MM.1S (cell line): ENCODE measurements at regions not wholly inside any gene's neighbourhood (a gene's known extent, or its start where the extent isn't known, plus 50 kb on each side); places are given as distances from the start of the nearest gene placed in this dataset.

Experiments used
- DNase-seq: peaks from one replicate; pipeline ENCODE4 v3.0.0-alpha.2; 2015
- H2AFZ ChIP-seq: fragments of 300-600 bp; sonication (generic); 2 replicates; pipeline ENCODE4 v1.6.0; 2016; ENCODE audit warnings: antibody characterized with exemption, low read length
- H3F3A ChIP-seq: fragments of 300-600 bp; sonication (generic); 2 replicates; pipeline ENCODE4 v1.6.1; 2016; ENCODE audit warnings: mild to moderate bottlenecking, antibody characterized with exemption, low read length, moderate library complexity, mixed read lengths; ENCODE audit not compliant: insufficient read depth
- H3K27ac ChIP-seq: fragments of 300-600 bp; sonication (generic); 2 replicates; pipeline ENCODE4 v1.5.1; 2016; ENCODE audit warnings: mild to moderate bottlenecking, low read length
- H3K27me3 ChIP-seq: fragments of 300-600 bp; sonication (generic); replicated peaks from 2 replicates; pipeline ENCODE4 v1.6.0; 2016; ENCODE audit warnings: low read length; ENCODE audit not compliant: insufficient read depth
- H3K36me3 ChIP-seq: fragments of 300-600 bp; sonication (generic); replicated peaks from 2 replicates; pipeline ENCODE4 v1.6.1; 2016; ENCODE audit warnings: mild to moderate bottlenecking, low read length, mixed read lengths; ENCODE audit not compliant: insufficient read depth
- H3K4me1 ChIP-seq: fragments of 300-600 bp; sonication (generic); 2 replicates; pipeline ENCODE4 v1.6.1; 2016; ENCODE audit warnings: low read length, mixed read lengths
- H3K4me2 ChIP-seq: fragments of 300-600 bp; sonication (generic); 2 replicates; pipeline ENCODE4 v1.6.0; 2016; ENCODE audit warnings: low read depth, low read length
- H3K4me3 ChIP-seq: fragments of 300-600 bp; sonication (generic); 2 replicates; pipeline ENCODE4 v1.5.1; 2016; ENCODE audit warnings: low read length, mixed read lengths
- H3K79me2 ChIP-seq: fragments of 300-600 bp; sonication (generic); 2 replicates; pipeline ENCODE4 v1.6.1; 2016; ENCODE audit warnings: mixed run types, low read length, mixed read lengths
- H3K9ac ChIP-seq: fragments of 300-600 bp; sonication (generic); 2 replicates; pipeline ENCODE4 v1.6.1; 2016; ENCODE audit warnings: low read length, mixed read lengths
- H3K9me2 ChIP-seq: fragments of 300-600 bp; sonication (generic); replicated peaks from 2 replicates; pipeline ENCODE4 v1.6.1; 2016; ENCODE audit warnings: mild to moderate bottlenecking, low read length, mixed read lengths; ENCODE audit not compliant: insufficient read depth
- H3K9me3 ChIP-seq: fragments of 300-600 bp; sonication (generic); replicated peaks from 2 replicates; pipeline ENCODE4 v1.6.1; 2016; ENCODE audit warnings: mild to moderate bottlenecking, low read length, mixed read lengths; ENCODE audit not compliant: insufficient read depth
- H4K20me1 ChIP-seq: fragments of 300-600 bp; sonication (generic); 2 replicates; pipeline ENCODE4 v1.6.1; 2016; ENCODE audit warnings: mild to moderate bottlenecking, low read length, moderate library complexity, mixed read lengths; ENCODE audit not compliant: insufficient read depth
- EZH2 ChIP-seq: fragments of 300-600 bp; sonication (generic); optimal IDR thresholded peaks from 2 replicates; pipeline ENCODE3; 2017; ENCODE audit warnings: low read depth, mild to moderate bottlenecking, antibody characterized with exemption, low read length, mixed read lengths
- EZH2phosphoT487 ChIP-seq: fragments of 300-600 bp; sonication (generic); IDR thresholded peaks from 2 replicates; pipeline ENCODE4 v1.6.1; 2018; ENCODE audit warnings: antibody characterized with exemption, low read length
- TF ChIP-seq, protein P1 (sequence below): fragments of 300-600 bp; sonication (generic); IDR thresholded peaks from 2 replicates; pipeline ENCODE4 v1.5.1; 2016; ENCODE audit warnings: antibody characterized with exemption, low read length, mixed read lengths

DNA sequence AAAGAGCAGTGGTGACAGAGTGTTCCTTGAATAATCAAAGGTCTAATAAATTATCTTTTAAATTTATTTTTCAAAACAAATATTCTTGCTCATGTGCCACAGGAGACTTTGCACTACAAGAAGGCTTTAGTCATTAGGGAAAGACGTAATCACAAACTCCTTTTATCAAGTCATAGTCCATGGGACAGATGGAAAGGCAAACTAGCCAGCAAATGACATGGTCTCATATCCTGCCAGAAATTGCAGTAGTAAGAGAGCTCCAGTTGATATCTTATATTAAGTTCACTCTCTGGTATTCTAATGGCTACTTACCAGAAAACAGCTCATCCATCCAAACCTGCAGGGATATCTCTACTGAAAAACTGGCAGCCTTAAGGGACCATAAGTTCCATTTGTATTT, 225.0 kb upstream of the TP63 start:
- H2AFZ ChIP-seq = no peak overlapping the region
- no peaks in the 10 kb centered on the region for H3K27me3 ChIP-seq
- H3F3A ChIP-seq = no peaks in the 10 kb centered on the region
- H3K9me2 ChIP-seq = no peaks in the 10 kb centered on the region
- H3K4me3 ChIP-seq = no peak overlapping the region
- H3K4me1 ChIP-seq = no peaks in the 10 kb centered on the region
- no peak for DNase-seq
- TF ChIP-seq, protein P1, sequence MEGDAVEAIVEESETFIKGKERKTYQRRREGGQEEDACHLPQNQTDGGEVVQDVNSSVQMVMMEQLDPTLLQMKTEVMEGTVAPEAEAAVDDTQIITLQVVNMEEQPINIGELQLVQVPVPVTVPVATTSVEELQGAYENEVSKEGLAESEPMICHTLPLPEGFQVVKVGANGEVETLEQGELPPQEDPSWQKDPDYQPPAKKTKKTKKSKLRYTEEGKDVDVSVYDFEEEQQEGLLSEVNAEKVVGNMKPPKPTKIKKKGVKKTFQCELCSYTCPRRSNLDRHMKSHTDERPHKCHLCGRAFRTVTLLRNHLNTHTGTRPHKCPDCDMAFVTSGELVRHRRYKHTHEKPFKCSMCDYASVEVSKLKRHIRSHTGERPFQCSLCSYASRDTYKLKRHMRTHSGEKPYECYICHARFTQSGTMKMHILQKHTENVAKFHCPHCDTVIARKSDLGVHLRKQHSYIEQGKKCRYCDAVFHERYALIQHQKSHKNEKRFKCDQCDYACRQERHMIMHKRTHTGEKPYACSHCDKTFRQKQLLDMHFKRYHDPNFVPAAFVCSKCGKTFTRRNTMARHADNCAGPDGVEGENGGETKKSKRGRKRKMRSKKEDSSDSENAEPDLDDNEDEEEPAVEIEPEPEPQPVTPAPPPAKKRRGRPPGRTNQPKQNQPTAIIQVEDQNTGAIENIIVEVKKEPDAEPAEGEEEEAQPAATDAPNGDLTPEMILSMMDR = no peak
- TF ChIP-seq EZH2 (no peak), EZH2phosphoT487 (no peak)
- no peak overlapping the region for H3K27ac ChIP-seq
- no peaks in the 10 kb centered on the region for H3K36me3 ChIP-seq
- H3K9ac ChIP-seq = no peak overlapping the region
- H3K4me2 ChIP-seq = no peak overlapping the region
- no peaks in the 10 kb centered on the region for H3K9me3 ChIP-seq
- no peaks in the 10 kb centered on the region for H3K79me2 ChIP-seq
- no peaks in the 10 kb centered on the region for H4K20me1 ChIP-seq

DNA sequence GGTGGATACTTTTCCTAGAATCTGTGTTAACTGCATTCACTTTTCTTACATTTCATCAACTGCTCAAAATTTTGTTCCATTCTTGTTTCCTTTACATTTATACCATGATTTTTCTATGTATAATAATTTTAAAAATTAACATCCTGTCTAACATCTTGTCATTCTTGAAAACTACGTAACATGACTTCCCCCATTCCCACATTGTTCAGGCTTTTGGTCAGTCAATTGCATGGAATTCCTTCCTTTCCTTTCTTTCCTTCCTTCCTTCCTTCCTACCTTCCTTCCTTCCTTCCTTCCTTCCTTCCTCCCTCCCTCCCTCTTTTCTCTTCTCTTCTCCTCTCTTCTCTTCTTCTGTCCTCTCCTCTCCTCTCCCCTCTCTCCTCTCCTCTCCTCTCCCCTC, 220.7 kb upstream of the TP63 start:
- H3K9me2 ChIP-seq = no peaks in the 10 kb centered on the region
- no peak overlapping the region for H3K9ac ChIP-seq
- no peaks in the 10 kb centered on the region for H4K20me1 ChIP-seq
- no peaks in the 10 kb centered on the region for H3K4me1 ChIP-seq
- no peak overlapping the region for H3K4me3 ChIP-seq
- no peaks in the 10 kb centered on the region for H3K27me3 ChIP-seq
- TF ChIP-seq EZH2phosphoT487 (no peak), EZH2 (no peak)
- TF ChIP-seq, protein P1 = no peak
- DNase-seq = no peak
- H3K79me2 ChIP-seq = no peaks in the 10 kb centered on the region
- no peaks in the 10 kb centered on the region for H3K36me3 ChIP-seq
- H3K27ac ChIP-seq = no peak overlapping the region
- no peaks in the 10 kb centered on the region for H3F3A ChIP-seq
- no peak overlapping the region for H3K4me2 ChIP-seq
- H3K9me3 ChIP-seq = no peaks in the 10 kb centered on the region
- H2AFZ ChIP-seq = no peak overlapping the region

DNA sequence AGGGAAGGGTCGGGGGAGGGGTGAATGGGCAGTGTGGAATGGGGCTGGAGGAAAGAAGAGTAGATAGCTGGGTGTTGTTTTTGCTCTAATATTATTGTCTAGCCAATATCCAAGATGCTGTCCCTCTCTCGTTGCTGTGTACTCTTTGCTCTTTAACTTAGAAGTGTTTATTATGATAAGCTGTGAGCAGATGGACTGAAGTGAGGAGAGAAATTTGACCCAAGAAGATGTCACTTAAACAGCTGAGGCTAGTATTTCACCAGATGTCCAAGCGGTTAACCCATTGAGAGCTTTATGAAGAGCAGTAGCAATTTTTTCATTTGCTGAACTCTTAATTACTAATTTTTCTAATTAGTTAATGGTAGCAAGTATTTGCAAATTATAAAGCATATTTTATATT, 212.2 kb upstream of the TP63 start:
- Histone ChIP-seq H3K4me2 (no peak overlapping the region), H3F3A (no peaks in the 10 kb centered on the region), H3K4me3 (no peak overlapping the region), H3K27ac (no peak overlapping the region), H3K27me3 (no peaks in the 10 kb centered on the region), H3K9me2 (no peaks in the 10 kb centered on the region), H3K9ac (no peak overlapping the region), H4K20me1 (no peaks in the 10 kb centered on the region), H3K79me2 (no peaks in the 10 kb centered on the region), H3K9me3 (no peaks in the 10 kb centered on the region), H3K4me1 (no peaks in the 10 kb centered on the region), H3K36me3 (no peaks in the 10 kb centered on the region), H2AFZ (no peak overlapping the region)
- TF ChIP-seq EZH2phosphoT487 (no peak), EZH2 (no peak)
- TF ChIP-seq, protein P1 = no peak
- DNase-seq = no peak
